ENCODE measurements at regions not wholly inside any gene's neighbourhood (a gene's known extent, or its start where the extent isn't known, plus 50 kb on each side); places are given as distances from the start of the nearest gene placed in this dataset.

GRCh38 chr3:124635169-124635539 lies 95.1 kb upstream of the UMPS start:
- Histone ChIP-seq H3K9me3 (no peaks in the 10 kb centered on the region), H3K4me3 (no peak overlapping the region), H3K36me3 (no peaks in the 10 kb centered on the region), H3K27me3 (no peaks in the 10 kb centered on the region), H3K27ac (peak overlapping the region in 3 of 4 donors; percentile 68 to 89 (median 85)), H3K4me1 (peaks cover 0 to 31% (median 12%) of the 10 kb centered on the region in 4 donors)
- TF ChIP-seq POLR2A (IDR thresholded peaks at IDR 0.05) = no peak
- no peak for TF ChIP-seq CTCF (IDR thresholded peaks at IDR 0.05)
- DNase-seq = no peak

DNA sequence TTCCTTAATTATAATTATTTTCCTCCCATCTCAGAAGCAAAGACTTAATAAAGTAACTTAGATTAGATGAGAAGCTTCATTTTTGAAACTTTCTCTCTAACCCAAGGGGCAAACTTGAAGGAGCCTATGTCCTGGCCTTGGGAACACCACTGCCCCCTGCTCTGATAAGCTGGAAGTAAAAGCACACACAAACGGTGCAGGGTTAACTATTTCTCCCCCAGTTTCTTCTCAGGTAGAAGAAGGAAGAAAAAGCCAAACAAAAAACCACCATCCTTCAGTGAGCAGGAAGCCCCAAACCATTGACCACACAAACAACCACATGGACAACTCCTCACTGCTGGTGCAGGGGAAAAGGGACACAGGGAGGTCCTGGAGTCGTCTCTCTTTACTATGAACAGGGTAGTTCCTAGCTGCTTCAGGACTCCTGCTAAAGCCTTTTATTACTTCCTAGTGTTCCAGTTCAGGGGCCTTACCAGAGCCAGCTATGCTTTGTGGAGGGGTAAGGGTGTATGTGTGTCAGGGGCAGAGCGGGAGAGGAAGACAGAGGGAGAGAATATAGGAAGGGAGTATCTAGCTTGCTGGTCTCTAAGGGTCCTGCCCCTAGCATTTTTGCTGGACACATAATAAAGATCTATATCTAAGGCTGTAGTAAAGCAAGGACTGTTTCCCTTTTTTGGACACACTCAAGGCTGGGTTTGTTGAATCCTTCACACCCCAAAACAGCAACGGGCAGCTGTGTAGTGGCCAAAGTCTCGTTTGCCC lies 94.0 kb upstream of the UMPS start:
- Histone ChIP-seq H3K4me1 (peaks cover 0 to 40% (median 14%) of the 10 kb centered on the region in 4 donors), H3K36me3 (no peaks in the 10 kb centered on the region)
- DNase-seq = peak in 1 of 3 donors; percentile 61

GRCh38 chr3:124636863-124637296 lies 93.4 kb upstream of the UMPS start:
- H3K4me3 ChIP-seq = peak overlapping the region in 3 of 4 donors; percentile 16 to 53 (median 49)
- H3K4me1 ChIP-seq = peaks cover 0 to 45% (median 14%) of the 10 kb centered on the region in 4 donors
- H3K9me3 ChIP-seq = no peaks in the 10 kb centered on the region
- H3K27ac ChIP-seq = peak overlapping the region in 3 of 4 donors; percentile 68 to 95 (median 85)
- DNase-seq = peak in 1 of 3 donors; percentile 64
- H3K36me3 ChIP-seq = no peaks in the 10 kb centered on the region
- TF ChIP-seq POLR2A (IDR thresholded peaks at IDR 0.05) (peak; percentile 85 to 88), CTCF (IDR thresholded peaks at IDR 0.05) (peak in 1 of 6 experiments; percentile 12)
- no peaks in the 10 kb centered on the region for H3K27me3 ChIP-seq

More for the DNA sequence above, 94.0 kb upstream of the UMPS start:
- H3K27me3 ChIP-seq = no peaks in the 10 kb centered on the region
- peak overlapping the region in 3 of 4 donors; percentile 68 to 95 (median 85) for H3K27ac ChIP-seq
- H3K9me3 ChIP-seq = no peaks in the 10 kb centered on the region
- H3K4me3 ChIP-seq = no peak overlapping the region
- TF ChIP-seq CTCF (IDR thresholded peaks at IDR 0.05) (no peak), POLR2A (IDR thresholded peaks at IDR 0.05) (no peak)

- no peaks in the 10 kb centered on the region for H3K27me3 ChIP-seq
- H3K4me3 ChIP-seq = peak overlapping the region in 2 of 4 donors; percentile 49 to 53
- no peaks in the 10 kb centered on the region for H3K36me3 ChIP-seq
- DNase-seq = no peak
- peak in 1 of 6 experiments; percentile 3 for TF ChIP-seq CTCF (IDR thresholded peaks at IDR 0.05)
- TF ChIP-seq POLR2A (IDR thresholded peaks at IDR 0.05) = peak in 1 of 2 donors; percentile 75
- no peaks in the 10 kb centered on the region for H3K9me3 ChIP-seq
- peak overlapping the region in 3 of 4 donors; percentile 28 to 95 (median 85) for H3K27ac ChIP-seq
- H3K4me1 ChIP-seq = peaks cover 0 to 36% (median 11%) of the 10 kb centered on the region in 4 donors
These were observed 90.6 kb upstream of the UMPS start for GRCh38 chr3:124639406-124640237.

DNA sequence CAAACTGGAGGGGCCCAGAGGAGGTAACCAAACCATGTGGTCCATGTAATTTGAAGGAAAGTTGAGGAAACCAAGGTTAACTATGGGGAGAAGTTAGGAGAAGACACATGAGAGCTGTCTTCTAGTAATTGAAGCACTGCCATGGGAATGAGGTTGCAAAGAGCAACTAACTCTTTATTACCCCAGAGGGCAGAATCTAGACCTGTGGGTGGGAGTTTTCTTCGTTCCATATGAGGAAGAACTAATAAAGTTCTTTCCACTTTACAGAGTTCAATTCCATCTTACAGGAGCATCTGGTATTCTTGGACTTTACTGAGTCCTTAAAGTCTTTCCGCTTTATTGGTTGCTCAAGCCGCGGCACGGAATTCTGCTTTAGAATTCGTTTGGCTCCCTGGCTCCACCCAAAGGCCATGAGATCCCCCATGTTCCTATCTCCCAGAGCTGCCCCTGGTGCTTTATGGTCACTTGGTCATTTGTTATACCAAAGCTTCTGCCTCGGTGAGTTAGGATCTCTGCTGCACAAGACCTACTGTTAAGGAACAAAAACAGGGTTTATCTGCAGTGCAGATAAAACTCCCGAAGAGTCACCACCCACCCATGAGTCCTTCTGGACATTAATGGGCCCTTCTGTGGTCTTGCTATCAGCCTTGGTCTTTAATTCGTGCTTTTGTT lies 89.5 kb upstream of the UMPS start:
- peaks cover 0 to 28% (median 6%) of the 10 kb centered on the region in 4 donors for H3K4me1 ChIP-seq
- H3K9me3 ChIP-seq = no peaks in the 10 kb centered on the region
- no peak for TF ChIP-seq POLR2A (IDR thresholded peaks at IDR 0.05)
- no peak for TF ChIP-seq CTCF (IDR thresholded peaks at IDR 0.05)
- DNase-seq = no peak
- no peaks in the 10 kb centered on the region for H3K36me3 ChIP-seq
- H3K27me3 ChIP-seq = no peaks in the 10 kb centered on the region
- H3K27ac ChIP-seq = peak overlapping the region in 2 of 4 donors; percentile 85 to 95
- H3K4me3 ChIP-seq = peak overlapping the region in 1 of 4 donors; percentile 1

Measured in Peyer's patch (tissue), 4 donors.